ENCODE measurements at regions not wholly inside any gene's neighbourhood (a gene's known extent, or its start where the extent isn't known, plus 50 kb on each side); places are given as distances from the start of the nearest gene placed in this dataset.
"Not testable (repeated sequence)": the region's sequence is repeated elsewhere in the genome, so short reads cannot be mapped to it uniquely, and the experiment has no call there.

DNA sequence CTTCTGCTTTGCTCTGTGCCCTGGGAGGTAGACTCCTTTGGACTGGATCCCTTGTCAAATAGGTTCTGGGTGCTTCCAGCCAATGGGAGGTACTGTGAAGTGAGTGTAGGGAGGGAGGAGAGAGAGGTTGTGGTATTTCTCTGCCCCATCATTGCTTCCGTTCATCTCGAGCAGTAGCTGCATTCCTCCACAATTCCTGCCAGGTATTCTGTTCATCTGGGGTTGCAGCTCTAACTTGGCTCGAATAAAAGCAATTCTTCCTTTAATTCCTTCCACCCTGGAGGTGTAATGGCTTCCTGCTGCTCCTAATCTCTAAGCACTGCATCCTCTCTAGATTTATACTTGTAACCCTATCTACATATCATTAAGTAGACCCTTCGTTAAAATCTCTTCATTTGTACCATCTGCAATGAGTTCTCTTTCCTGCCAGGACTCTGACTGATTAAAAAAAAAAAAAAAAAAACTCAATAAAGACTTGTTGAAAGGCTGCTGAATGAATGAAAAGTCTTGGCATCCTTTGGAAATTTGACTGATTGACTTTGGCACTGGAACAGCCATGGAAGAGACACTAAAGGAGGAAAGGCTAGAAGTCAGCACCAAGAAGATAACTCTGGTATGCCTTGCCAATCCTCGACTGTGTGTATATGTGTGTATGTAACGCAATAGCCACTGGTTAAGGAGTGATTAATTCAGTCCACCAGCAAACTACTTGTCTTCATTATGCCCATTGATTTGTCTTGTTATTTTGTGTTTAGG lies 616.9 kb upstream of the SOX9 start:
- Histone ChIP-seq H3K27ac (ENCODE audit: low read depth, low read length) (no peak overlapping the region), H3K9ac (ENCODE audit: low read length) (no peak overlapping the region), H3K36me3 (ENCODE audit: control insufficient read depth, insufficient read depth, low read length) (no peaks in the 10 kb centered on the region), H3K4me3 (ENCODE audit: low read length) (no peak overlapping the region), H3K4me1 (ENCODE audit: control insufficient read depth, insufficient read depth, low read length) (no peaks in the 10 kb centered on the region), H3K27me3 (ENCODE audit: control insufficient read depth, insufficient read depth, low read length) (no peaks in the 10 kb centered on the region)

GRCh38 chr17:71505200-71505599 lies 615.6 kb upstream of the SOX9 start:
- Histone ChIP-seq H3K27ac (ENCODE audit: low read depth, low read length) (no peak overlapping the region), H3K9ac (ENCODE audit: low read length) (no peak overlapping the region), H3K27me3 (ENCODE audit: control insufficient read depth, insufficient read depth, low read length) (no peaks in the 10 kb centered on the region), H3K4me3 (ENCODE audit: low read length) (no peak overlapping the region), H3K4me1 (ENCODE audit: control insufficient read depth, insufficient read depth, low read length) (no peaks in the 10 kb centered on the region), H3K36me3 (ENCODE audit: control insufficient read depth, insufficient read depth, low read length) (no peaks in the 10 kb centered on the region)

GRCh38 chr17:71505981-71506380 lies 614.8 kb upstream of the SOX9 start:
- Histone ChIP-seq H3K9ac (ENCODE audit: low read length) (no peak overlapping the region), H3K27me3 (ENCODE audit: control insufficient read depth, insufficient read depth, low read length) (no peaks in the 10 kb centered on the region), H3K27ac (ENCODE audit: low read depth, low read length) (no peak overlapping the region)

GRCh38 chr17:71511266-71511995 lies 609.4 kb upstream of the SOX9 start:
- no peaks in the 10 kb centered on the region for H3K36me3 ChIP-seq (ENCODE audit: control insufficient read depth, insufficient read depth, low read length)
- H3K4me3 ChIP-seq (ENCODE audit: low read length) = no peak overlapping the region
- no peak overlapping the region for H3K9ac ChIP-seq (ENCODE audit: low read length)
- no peaks in the 10 kb centered on the region for H3K27me3 ChIP-seq (ENCODE audit: control insufficient read depth, insufficient read depth, low read length)
- no peak overlapping the region for H3K27ac ChIP-seq (ENCODE audit: low read depth, low read length)
- no peaks in the 10 kb centered on the region for H3K4me1 ChIP-seq (ENCODE audit: control insufficient read depth, insufficient read depth, low read length)

More at GRCh38 chr17:71505981-71506380, 614.8 kb upstream of the SOX9 start:
- H3K36me3 ChIP-seq (ENCODE audit: control insufficient read depth, insufficient read depth, low read length) = no peaks in the 10 kb centered on the region
- H3K4me1 ChIP-seq (ENCODE audit: control insufficient read depth, insufficient read depth, low read length) = no peaks in the 10 kb centered on the region
- no peak overlapping the region for H3K4me3 ChIP-seq (ENCODE audit: low read length)

- not testable (repeated sequence) for H3K4me3 ChIP-seq (ENCODE audit: low read length); H3K4me1 ChIP-seq (ENCODE audit: control insufficient read depth, insufficient read depth, low read length); H3K27ac ChIP-seq (ENCODE audit: low read depth, low read length); H3K27me3 ChIP-seq (ENCODE audit: control insufficient read depth, insufficient read depth, low read length); H3K36me3 ChIP-seq (ENCODE audit: control insufficient read depth, insufficient read depth, low read length); H3K9ac ChIP-seq (ENCODE audit: low read length)
Observed at GRCh38 chr17:71513725-71514124, 607.1 kb upstream of the SOX9 start.

GRCh38 chr17:71516149-71516548 lies 604.7 kb upstream of the SOX9 start:
- no peak overlapping the region for H3K9ac ChIP-seq (ENCODE audit: low read length)
- H3K27me3 ChIP-seq (ENCODE audit: control insufficient read depth, insufficient read depth, low read length) = no peaks in the 10 kb centered on the region
- no peak overlapping the region for H3K4me3 ChIP-seq (ENCODE audit: low read length)
- no peak overlapping the region for H3K27ac ChIP-seq (ENCODE audit: low read depth, low read length)
- H3K4me1 ChIP-seq (ENCODE audit: control insufficient read depth, insufficient read depth, low read length) = no peaks in the 10 kb centered on the region
- no peaks in the 10 kb centered on the region for H3K36me3 ChIP-seq (ENCODE audit: control insufficient read depth, insufficient read depth, low read length)

GRCh38 chr17:71519285-71519684 lies 601.5 kb upstream of the SOX9 start:
- no peak overlapping the region for H3K27ac ChIP-seq (ENCODE audit: low read depth, low read length)
- H3K9ac ChIP-seq (ENCODE audit: low read length) = no peak overlapping the region
- H3K4me1 ChIP-seq (ENCODE audit: control insufficient read depth, insufficient read depth, low read length) = no peaks in the 10 kb centered on the region
- no peaks in the 10 kb centered on the region for H3K27me3 ChIP-seq (ENCODE audit: control insufficient read depth, insufficient read depth, low read length)
- no peak overlapping the region for H3K4me3 ChIP-seq (ENCODE audit: low read length)
- no peaks in the 10 kb centered on the region for H3K36me3 ChIP-seq (ENCODE audit: control insufficient read depth, insufficient read depth, low read length)

DNA sequence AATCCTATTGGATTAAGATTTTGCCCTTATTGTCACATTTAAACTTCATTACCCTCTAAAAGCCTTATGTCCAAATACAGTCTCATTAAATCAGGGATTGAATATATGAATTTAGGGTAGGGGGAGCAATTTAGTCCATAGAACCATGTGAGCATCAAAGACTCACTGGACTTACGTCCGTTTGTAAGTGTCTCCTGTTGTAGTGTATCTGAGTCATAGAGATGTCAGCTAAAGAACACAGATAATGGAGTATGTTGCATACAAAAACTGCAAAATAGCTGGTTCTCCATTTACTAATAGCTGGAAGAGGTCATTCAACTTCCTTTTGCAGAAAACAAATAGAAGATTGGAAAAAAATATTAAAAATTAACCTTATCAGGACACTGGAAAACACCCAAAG lies 599.1 kb upstream of the SOX9 start:
- Histone ChIP-seq H3K27ac (ENCODE audit: low read depth, low read length) (no peak overlapping the region), H3K27me3 (ENCODE audit: control insufficient read depth, insufficient read depth, low read length) (no peaks in the 10 kb centered on the region), H3K36me3 (ENCODE audit: control insufficient read depth, insufficient read depth, low read length) (no peaks in the 10 kb centered on the region), H3K4me1 (ENCODE audit: control insufficient read depth, insufficient read depth, low read length) (no peaks in the 10 kb centered on the region), H3K9ac (ENCODE audit: low read length) (no peak overlapping the region), H3K4me3 (ENCODE audit: low read length) (no peak overlapping the region)

GRCh38 chr17:71522383-71522782 lies 598.4 kb upstream of the SOX9 start:
- Histone ChIP-seq H3K4me3 (ENCODE audit: low read length) (no peak overlapping the region), H3K27ac (ENCODE audit: low read depth, low read length) (no peak overlapping the region), H3K9ac (ENCODE audit: low read length) (no peak overlapping the region), H3K36me3 (ENCODE audit: control insufficient read depth, insufficient read depth, low read length) (no peaks in the 10 kb centered on the region), H3K27me3 (ENCODE audit: control insufficient read depth, insufficient read depth, low read length) (no peaks in the 10 kb centered on the region), H3K4me1 (ENCODE audit: control insufficient read depth, insufficient read depth, low read length) (no peaks in the 10 kb centered on the region)

DNA sequence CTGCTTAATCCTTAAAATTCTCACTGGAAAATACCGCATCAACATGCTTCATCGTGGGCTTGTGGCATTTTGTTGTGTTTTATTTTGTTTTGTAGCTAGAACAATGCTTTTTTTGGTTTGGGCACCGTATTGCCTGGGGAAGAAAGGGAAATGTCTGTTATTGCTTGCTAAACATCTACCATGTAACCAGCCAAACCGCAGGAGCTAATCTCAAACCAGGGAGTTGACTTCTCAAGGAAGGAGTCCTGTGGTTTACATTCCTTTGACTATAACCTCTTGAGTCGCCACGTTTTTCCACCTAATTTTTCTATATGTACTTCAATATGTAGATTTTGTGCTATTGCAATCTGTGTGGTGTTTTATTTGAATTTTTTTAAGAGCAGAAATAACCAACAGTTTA lies 593.5 kb upstream of the SOX9 start:
- H3K9ac ChIP-seq (ENCODE audit: low read length) = no peak overlapping the region
- no peak overlapping the region for H3K27ac ChIP-seq (ENCODE audit: low read depth, low read length)
- H3K4me3 ChIP-seq (ENCODE audit: low read length) = no peak overlapping the region
- no peaks in the 10 kb centered on the region for H3K4me1 ChIP-seq (ENCODE audit: control insufficient read depth, insufficient read depth, low read length)
- no peaks in the 10 kb centered on the region for H3K36me3 ChIP-seq (ENCODE audit: control insufficient read depth, insufficient read depth, low read length)
- no peaks in the 10 kb centered on the region for H3K27me3 ChIP-seq (ENCODE audit: control insufficient read depth, insufficient read depth, low read length)

DNA sequence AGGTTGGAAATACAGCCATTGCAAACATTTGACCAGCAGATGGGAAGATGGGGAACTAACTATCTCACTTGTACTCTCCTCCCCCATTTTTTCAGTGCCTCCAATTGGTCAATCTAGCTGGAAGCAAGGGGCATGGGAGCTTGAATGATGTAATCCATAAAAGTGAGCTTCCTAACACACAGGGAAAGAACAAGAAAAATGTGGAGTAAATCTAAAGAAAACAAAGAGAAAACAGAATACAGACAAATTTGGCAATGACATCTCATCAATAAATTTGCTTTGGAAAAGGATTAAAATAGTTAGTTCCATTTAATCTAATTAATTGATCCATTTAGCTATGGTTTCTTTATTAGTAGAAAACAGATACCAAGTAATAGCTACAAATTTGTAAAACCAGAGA lies 592.6 kb upstream of the SOX9 start:
- H3K4me1 ChIP-seq (ENCODE audit: control insufficient read depth, insufficient read depth, low read length) = no peaks in the 10 kb centered on the region
- H3K27me3 ChIP-seq (ENCODE audit: control insufficient read depth, insufficient read depth, low read length) = no peaks in the 10 kb centered on the region
- no peaks in the 10 kb centered on the region for H3K36me3 ChIP-seq (ENCODE audit: control insufficient read depth, insufficient read depth, low read length)
- no peak overlapping the region for H3K9ac ChIP-seq (ENCODE audit: low read length)
- H3K4me3 ChIP-seq (ENCODE audit: low read length) = no peak overlapping the region
- H3K27ac ChIP-seq (ENCODE audit: low read depth, low read length) = no peak overlapping the region

DNA sequence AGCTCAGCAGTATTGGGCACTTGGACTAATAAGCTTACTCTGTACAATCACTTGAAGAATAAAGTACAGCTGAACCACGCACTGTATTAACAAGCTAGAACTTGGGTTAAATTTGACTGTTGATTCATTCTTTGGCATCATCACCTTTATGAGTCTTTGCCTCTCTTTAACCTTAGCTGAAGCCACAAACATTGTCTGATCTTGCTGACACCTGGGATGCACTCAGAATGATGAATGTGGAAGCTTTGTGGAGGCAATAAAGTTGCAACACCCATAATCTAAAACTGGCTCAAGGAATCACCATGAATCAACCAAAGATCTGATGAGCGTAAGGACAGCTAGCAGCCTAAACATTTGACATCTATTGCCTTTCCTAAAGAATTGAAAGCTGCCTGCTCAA lies 590.6 kb upstream of the SOX9 start:
- Histone ChIP-seq H3K27ac (ENCODE audit: low read depth, low read length) (no peak overlapping the region), H3K27me3 (ENCODE audit: control insufficient read depth, insufficient read depth, low read length) (no peaks in the 10 kb centered on the region), H3K4me1 (ENCODE audit: control insufficient read depth, insufficient read depth, low read length) (no peaks in the 10 kb centered on the region), H3K9ac (ENCODE audit: low read length) (no peak overlapping the region), H3K4me3 (ENCODE audit: low read length) (no peak overlapping the region), H3K36me3 (ENCODE audit: control insufficient read depth, insufficient read depth, low read length) (no peaks in the 10 kb centered on the region)

DNA sequence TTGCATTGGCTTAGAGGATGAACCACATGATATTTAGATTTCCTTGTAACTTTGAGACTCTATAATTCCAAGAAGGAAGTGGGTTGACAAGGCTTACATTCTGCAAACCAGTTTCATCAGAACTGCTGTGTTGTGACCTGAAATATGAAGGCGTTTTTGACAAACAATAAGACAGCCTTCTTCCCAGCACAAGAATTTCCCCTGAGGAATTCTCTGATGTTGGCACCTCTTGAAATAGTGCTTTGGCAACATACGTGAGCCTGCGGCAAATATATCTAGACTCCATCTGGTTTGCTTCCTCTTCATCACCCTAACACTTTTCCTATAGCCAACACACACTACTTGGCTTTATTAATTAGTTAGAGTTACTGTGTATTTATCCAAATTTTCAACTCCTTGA lies 585.5 kb upstream of the SOX9 start:
- Histone ChIP-seq H3K27ac (ENCODE audit: low read depth, low read length) (no peak overlapping the region), H3K9ac (ENCODE audit: low read length) (no peak overlapping the region), H3K36me3 (ENCODE audit: control insufficient read depth, insufficient read depth, low read length) (no peaks in the 10 kb centered on the region), H3K27me3 (ENCODE audit: control insufficient read depth, insufficient read depth, low read length) (no peaks in the 10 kb centered on the region), H3K4me1 (ENCODE audit: control insufficient read depth, insufficient read depth, low read length) (no peaks in the 10 kb centered on the region), H3K4me3 (ENCODE audit: low read length) (no peak overlapping the region)
